Activated CD4-positive, alpha-beta T cell treated with anti-CD3 and anti-CD28 coated beads, Interleukin-2, amount 50 U/mL, for 48 hours (primary cell): ENCODE measurements at regions not wholly inside any gene's neighbourhood (a gene's known extent, or its start where the extent isn't known, plus 50 kb on each side); places are given as distances from the start of the nearest gene placed in this dataset.

Source experiments
- DNase-seq, 2 experiments: peaks; one replicate each; pipeline ENCODE4 v3.0.0-alpha.2; 2020

GRCh38 chr13:109500146-109500773, 286.1 kb downstream of the IRS2 start:
- no peak for DNase-seq

GRCh38 chr13:109497917-109498316, 288.5 kb downstream of the IRS2 start:
- no peak for DNase-seq

- no peak for DNase-seq
Measured at GRCh38 chr13:109496216-109496615, 290.2 kb downstream of the IRS2 start.

- no peak for DNase-seq
Measured at GRCh38 chr13:109494925-109495369, 291.4 kb downstream of the IRS2 start.

- no peak for DNase-seq
Measured at GRCh38 chr13:109485136-109485794, 301.1 kb downstream of the IRS2 start.

GRCh38 chr13:109483284-109483683, 303.1 kb downstream of the IRS2 start:
- DNase-seq = no peak

GRCh38 chr13:109481040-109481439, 305.3 kb downstream of the IRS2 start:
- no peak for DNase-seq

- DNase-seq = no peak
Measured at GRCh38 chr13:109480011-109480955, 306.1 kb downstream of the IRS2 start.

GRCh38 chr13:109479534-109479933, 306.8 kb downstream of the IRS2 start:
- DNase-seq = no peak

GRCh38 chr13:109476001-109476400, 310.4 kb downstream of the IRS2 start:
- no peak for DNase-seq

GRCh38 chr13:109468123-109468522, 318.3 kb downstream of the IRS2 start:
- DNase-seq = no peak

- no peak for DNase-seq
Measured at GRCh38 chr13:109465148-109465547, 321.2 kb downstream of the IRS2 start.

- DNase-seq = no peak
Measured at GRCh38 chr13:109454167-109454917, 332.0 kb downstream of the IRS2 start.

- no peak for DNase-seq
Measured at GRCh38 chr13:109451726-109452125, 334.7 kb downstream of the IRS2 start.

- DNase-seq = no peak
Measured at GRCh38 chr13:109448629-109449028, 337.8 kb downstream of the IRS2 start.

- DNase-seq = no peak
Measured at GRCh38 chr13:109447667-109448066, 338.7 kb downstream of the IRS2 start.

GRCh38 chr13:109440320-109440719, 346.1 kb downstream of the IRS2 start:
- DNase-seq = no peak

- no peak for DNase-seq
Measured at GRCh38 chr13:109439813-109440212, 346.6 kb downstream of the IRS2 start.

- no peak for DNase-seq
Measured at GRCh38 chr13:109436841-109437240, 349.5 kb downstream of the IRS2 start.

- no peak for DNase-seq
Measured at GRCh38 chr13:109436055-109436622, 350.2 kb downstream of the IRS2 start.

GRCh38 chr13:109431217-109431616, 355.2 kb downstream of the IRS2 start:
- no peak for DNase-seq

- no peak for DNase-seq
Measured at GRCh38 chr13:109428146-109428545, 358.2 kb downstream of the IRS2 start.
